DOHH2 (cell line): ENCODE measurements at regions not wholly inside any gene's neighbourhood (a gene's known extent, or its start where the extent isn't known, plus 50 kb on each side); places are given as distances from the start of the nearest gene placed in this dataset.

Source experiments
- H3F3A ChIP-seq: fragments of 200-600 bp; sonication (generic), shearing (Covaris generic); 2 replicates; pipeline ENCODE4 v1.6.0; 2016; ENCODE audit warnings: antibody characterized with exemption, mild to moderate bottlenecking; ENCODE audit not compliant: control insufficient read depth, insufficient read depth
- H3K27ac ChIP-seq: fragments of 200-600 bp; sonication (generic); 2 replicates; pipeline ENCODE4 v1.5.1; 2014; ENCODE audit warnings: low read depth, mild to moderate bottlenecking, low read length, moderate library complexity
- H3K27me3 ChIP-seq: fragments of 200-600 bp; sonication (generic); 2 replicates; pipeline ENCODE4 v1.6.1; 2014; ENCODE audit warnings: mild to moderate bottlenecking, low read length, mixed read lengths; ENCODE audit not compliant: control insufficient read depth
- H3K36me3 ChIP-seq: fragments of 200-600 bp; sonication (generic); 2 replicates; pipeline ENCODE4 v1.6.1; 2014; ENCODE audit warnings: mild to moderate bottlenecking, low read length, moderate library complexity, mixed read lengths; ENCODE audit not compliant: control insufficient read depth
- H3K4me1 ChIP-seq: fragments of 200-600 bp; sonication (generic); 2 replicates; pipeline ENCODE4 v1.6.1; 2014; ENCODE audit warnings: mild to moderate bottlenecking, low read length, mixed read lengths; ENCODE audit not compliant: control insufficient read depth
- H3K4me2 ChIP-seq: fragments of 200-600 bp; sonication (generic); 2 replicates; pipeline ENCODE4 v1.6.0; 2014; ENCODE audit warnings: mild to moderate bottlenecking, low read length, moderate library complexity
- H3K4me3 ChIP-seq: fragments of 200-600 bp; sonication (generic); 2 replicates; pipeline ENCODE4 v1.5.1; 2014; ENCODE audit warnings: mild to moderate bottlenecking, low read length, mixed read lengths
- H3K79me2 ChIP-seq: fragments of 200-600 bp; sonication (generic); 2 replicates; pipeline ENCODE4 v1.6.1; 2014; ENCODE audit warnings: mild to moderate bottlenecking, low read length, mixed read lengths; ENCODE audit not compliant: control insufficient read depth
- H3K9me2 ChIP-seq: fragments of 200-600 bp; sonication (generic); replicated peaks from 2 replicates; pipeline ENCODE4 v1.6.1; 2014; ENCODE audit warnings: mild to moderate bottlenecking, low read length, mixed read lengths; ENCODE audit not compliant: control insufficient read depth
- H3K9me3 ChIP-seq: fragments of 200-600 bp; sonication (generic); 2 replicates; pipeline ENCODE4 v1.6.1; 2014; ENCODE audit warnings: antibody characterized with exemption, low read length, mixed read lengths; ENCODE audit not compliant: control insufficient read depth, insufficient read depth
- H4K20me1 ChIP-seq: fragments of 200-600 bp; sonication (generic); 2 replicates; pipeline ENCODE4 v1.6.0; 2014; ENCODE audit warnings: low read depth, mild to moderate bottlenecking, antibody characterized with exemption, low read length, moderate library complexity; ENCODE audit not compliant: control insufficient read depth, insufficient read depth
- CTCF ChIP-seq: fragments of 200-600 bp; sonication (generic); IDR thresholded peaks from one replicate; pipeline ENCODE4 v1.5.1; 2014; ENCODE audit warnings: antibody characterized with exemption, mild to moderate bottlenecking, low read depth, low read length; ENCODE audit not compliant: poor library complexity, severe bottlenecking
- EZH2phosphoT487 ChIP-seq: fragments of 200-600 bp; sonication (generic); IDR thresholded peaks from 2 replicates; pipeline ENCODE4 v1.6.1; 2017; ENCODE audit warnings: borderline replicate concordance, mild to moderate bottlenecking, antibody characterized with exemption, low read length, moderate library complexity, mixed read lengths

DNA sequence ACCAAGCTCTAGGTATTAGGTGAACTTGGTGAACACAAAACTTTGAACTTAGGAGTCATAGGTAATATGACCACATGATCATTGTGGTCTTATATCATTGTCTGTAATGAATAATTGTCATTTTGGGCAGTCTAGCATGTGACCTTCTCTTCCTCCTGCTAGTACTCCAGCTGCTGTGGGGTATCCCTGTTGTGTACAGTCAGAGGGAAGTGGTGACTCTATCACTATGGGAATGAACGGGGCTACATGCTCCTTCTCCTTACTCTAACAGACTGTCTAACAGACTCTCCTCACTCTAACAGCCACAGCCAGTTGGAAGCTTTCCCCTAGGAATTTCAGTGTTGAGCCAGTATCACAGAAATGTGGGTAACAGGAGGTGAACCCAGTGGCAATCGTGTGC is 68.2 kb upstream of the NEDD4L start:
- no peaks in the 10 kb centered on the region for H3K36me3 ChIP-seq
- no peaks in the 10 kb centered on the region for H3K79me2 ChIP-seq
- H3K9me2 ChIP-seq, result no peaks in the 10 kb centered on the region
- H3K9me3 ChIP-seq, result no peaks in the 10 kb centered on the region
- no peaks in the 10 kb centered on the region for H3K27me3 ChIP-seq
- TF ChIP-seq EZH2phosphoT487, result no peak
- no peak for TF ChIP-seq CTCF
- no peak overlapping the region for H3K4me3 ChIP-seq
- no peak overlapping the region for H3K4me2 ChIP-seq
- 0 out of 2 replicates have a peak, but pooled peaks cover 3% of the 10 kb centered on the region for H3F3A ChIP-seq
- H3K27ac ChIP-seq, result no peak overlapping the region
- H4K20me1 ChIP-seq, result no peaks in the 10 kb centered on the region
- peaks cover 28% of the 10 kb centered on the region for H3K4me1 ChIP-seq

DNA sequence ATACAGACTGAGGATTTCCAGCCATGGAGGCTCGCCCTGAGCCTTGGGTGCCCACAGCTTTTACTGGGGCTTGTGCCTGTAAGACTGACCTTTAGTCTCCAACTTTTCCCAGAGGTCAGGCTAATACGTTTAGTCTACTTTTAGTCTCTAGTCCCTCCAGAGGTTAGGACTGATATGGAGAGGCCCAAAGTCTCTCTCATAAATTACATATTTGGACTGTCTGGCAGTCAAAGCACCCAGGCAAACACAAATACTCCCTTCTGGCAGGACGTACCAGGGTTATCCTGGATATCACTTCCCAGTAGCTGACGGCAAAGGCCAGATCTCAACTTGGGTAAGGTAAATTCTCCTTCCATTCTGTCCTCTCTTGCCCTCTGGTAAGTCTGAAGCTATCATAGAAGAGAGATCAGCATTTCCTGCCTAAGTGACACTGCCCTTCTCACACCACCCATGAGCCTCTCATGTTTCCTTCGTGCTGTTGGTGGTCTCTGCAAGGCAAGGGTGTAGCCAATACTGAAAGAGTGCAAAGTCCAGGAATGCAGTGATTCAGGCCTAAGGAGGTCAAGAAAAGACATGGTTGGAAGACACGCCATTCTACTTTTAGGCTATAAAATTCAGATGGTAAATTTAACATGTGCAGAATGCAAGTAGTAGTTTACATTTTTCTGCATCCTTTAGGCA is 69.3 kb upstream of the NEDD4L start:
- H3K9me3 ChIP-seq, result no peaks in the 10 kb centered on the region
- H3K27me3 ChIP-seq, result no peaks in the 10 kb centered on the region
- H3K4me3 ChIP-seq, result no peak overlapping the region
- 0 out of 2 replicates have a peak, but pooled peaks cover 3% of the 10 kb centered on the region for H3F3A ChIP-seq
- no peaks in the 10 kb centered on the region for H4K20me1 ChIP-seq
- no peak for TF ChIP-seq EZH2phosphoT487
- no peak overlapping the region for H3K4me2 ChIP-seq
- no peak overlapping the region for H3K27ac ChIP-seq
- H3K36me3 ChIP-seq, result no peaks in the 10 kb centered on the region
- H3K9me2 ChIP-seq, result no peaks in the 10 kb centered on the region
- H3K79me2 ChIP-seq, result no peaks in the 10 kb centered on the region
- peaks cover 33% of the 10 kb centered on the region for H3K4me1 ChIP-seq

DNA sequence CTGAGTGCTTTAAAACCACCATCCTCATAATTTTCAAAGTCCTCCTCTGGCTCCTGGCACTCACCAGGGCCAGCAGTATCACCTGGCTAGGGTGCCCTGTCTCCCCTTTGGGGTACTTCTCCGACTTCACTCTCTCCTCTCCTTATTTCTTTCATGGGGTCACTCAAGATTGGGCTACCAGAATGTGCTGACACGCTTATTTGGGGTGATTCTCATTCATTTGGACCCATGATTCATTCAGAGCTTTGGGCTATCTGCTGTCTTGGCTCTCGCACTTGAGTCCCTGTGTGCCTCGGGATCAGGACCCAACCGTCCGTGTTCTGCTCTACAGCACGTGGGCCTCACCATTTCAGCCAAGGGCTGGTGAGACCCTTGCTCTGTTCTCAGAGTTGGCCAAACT is 70.1 kb upstream of the NEDD4L start:
- Histone ChIP-seq H3K36me3 (no peaks in the 10 kb centered on the region), H3K4me2 (no peak overlapping the region), H3F3A (0 out of 2 replicates have a peak, but pooled peaks cover 3% of the 10 kb centered on the region), H3K9me2 (no peaks in the 10 kb centered on the region), H3K4me3 (no peak overlapping the region), H3K27ac (no peak overlapping the region), H3K27me3 (no peaks in the 10 kb centered on the region), H3K4me1 (peaks cover 39% of the 10 kb centered on the region), H4K20me1 (no peaks in the 10 kb centered on the region), H3K79me2 (no peaks in the 10 kb centered on the region), H3K9me3 (no peaks in the 10 kb centered on the region)
- TF ChIP-seq EZH2phosphoT487 (no peak), CTCF (no peak)

DNA sequence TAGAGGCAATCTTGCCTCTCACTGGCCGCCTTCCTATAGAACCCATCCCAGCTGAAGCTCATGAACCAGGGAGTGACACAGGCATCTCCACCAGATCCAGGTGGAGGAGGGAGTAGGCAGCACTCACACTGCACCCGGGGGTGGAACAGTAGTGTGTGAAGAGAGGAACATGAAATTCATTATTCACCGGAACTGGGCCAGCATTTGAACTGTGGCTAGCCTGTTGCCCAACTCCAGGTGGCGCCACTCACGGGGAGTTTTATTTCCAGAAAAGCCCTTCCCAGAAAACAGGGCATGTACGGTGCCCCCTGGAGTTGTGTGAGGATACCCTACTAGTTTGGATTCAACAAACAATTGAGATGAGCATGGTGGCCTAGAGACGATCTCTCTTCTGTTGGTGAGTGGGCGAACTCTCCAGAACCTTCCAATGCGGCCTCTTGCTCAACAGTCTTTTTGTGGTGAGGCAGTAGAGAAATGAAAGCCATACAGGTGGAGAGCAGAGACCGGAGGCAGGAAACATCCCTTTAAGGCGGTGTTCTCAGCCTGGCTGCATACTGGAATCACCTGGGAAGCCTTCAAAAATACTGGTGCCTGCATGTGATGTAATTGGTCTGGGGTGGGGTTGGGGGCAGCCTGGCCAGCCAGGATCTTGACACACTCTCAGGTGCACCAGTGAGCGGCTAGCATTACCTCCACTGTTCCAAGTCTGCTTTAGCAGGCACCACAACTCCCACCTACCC is 73.5 kb upstream of the NEDD4L start:
- Histone ChIP-seq H3F3A (0 out of 2 replicates have a peak, but pooled peaks cover 3% of the 10 kb centered on the region), H3K79me2 (no peaks in the 10 kb centered on the region), H3K9me3 (no peaks in the 10 kb centered on the region), H3K36me3 (no peaks in the 10 kb centered on the region), H3K9me2 (no peaks in the 10 kb centered on the region), H3K27me3 (no peaks in the 10 kb centered on the region), H3K4me3 (no peak overlapping the region), H3K4me1 (peaks cover 26% of the 10 kb centered on the region), H3K4me2 (no peak overlapping the region), H3K27ac (no peak overlapping the region), H4K20me1 (no peaks in the 10 kb centered on the region)
- no peak for TF ChIP-seq EZH2phosphoT487
- peak; percentile 78 for TF ChIP-seq CTCF
